HL-60/S4 treated with retinoic acid at 250 ng/mL for 4 days and 3 days (cell line): ENCODE measurements at regions not wholly inside any gene's neighbourhood (a gene's known extent, or its start where the extent isn't known, plus 50 kb on each side); places are given as distances from the start of the nearest gene placed in this dataset.
"Not testable (repeated sequence)": the region's sequence is repeated elsewhere in the genome, so short reads cannot be mapped to it uniquely, and the experiment has no call there.

Experiments used
- in situ Hi-C: fragments of 300-500 bp; cut with MboI; formaldehyde crosslinking; loops from 2 replicates; pipeline ENCODE4 v1.7.0; 2022; ENCODE audit warnings: low sequenced_read_pairs

DNA sequence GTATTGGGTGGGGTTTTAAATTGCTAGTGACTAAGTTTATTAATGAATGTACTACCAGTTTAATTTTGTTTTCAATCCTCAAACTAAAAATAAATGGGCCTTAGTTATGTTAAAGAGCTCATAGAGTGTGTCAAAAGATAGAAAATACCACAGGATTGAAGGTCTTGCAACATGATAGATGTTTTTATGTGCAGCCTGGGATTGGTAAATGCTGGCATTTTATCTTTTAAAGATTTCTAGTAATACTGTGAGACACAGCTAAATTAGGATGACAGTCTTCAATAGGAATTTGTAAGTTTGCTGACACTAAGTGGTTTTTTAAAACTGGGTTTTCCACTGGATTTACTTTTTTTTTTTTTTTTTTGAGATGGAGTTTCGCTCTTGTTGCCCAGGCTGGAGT is 122.3 kb downstream of the HAUS1 start:
- in situ Hi-C loops, result no loop called here

DNA sequence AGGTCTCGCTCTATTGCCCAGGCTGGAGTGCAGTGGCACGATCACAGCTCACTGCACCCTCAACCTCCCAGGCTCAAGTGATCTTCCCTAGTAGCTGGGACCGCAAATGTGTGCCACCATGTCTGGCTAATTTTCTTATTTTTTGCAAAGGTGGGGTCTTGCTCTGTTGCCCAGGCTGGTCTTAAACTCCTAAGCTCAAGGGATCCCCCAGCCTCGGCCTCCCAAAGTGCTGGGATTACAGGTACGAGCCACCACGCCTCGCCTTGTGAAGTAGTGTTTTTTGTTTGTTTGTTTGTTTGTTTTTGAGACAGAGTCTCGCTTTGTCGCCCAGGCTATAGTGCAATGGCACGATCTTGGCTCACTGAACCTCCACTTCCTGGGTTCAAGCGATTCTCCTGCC is 125.5 kb downstream of the HAUS1 start:
- in situ Hi-C loops, result not testable (repeated sequence)

- in situ Hi-C loops, result no loop called here
Measured at GRCh38 chr18:46236156-46236555, 132.0 kb downstream of the HAUS1 start.

- in situ Hi-C loops, result no loop called here
Measured at GRCh38 chr18:46237891-46238290, 133.7 kb downstream of the HAUS1 start.

DNA sequence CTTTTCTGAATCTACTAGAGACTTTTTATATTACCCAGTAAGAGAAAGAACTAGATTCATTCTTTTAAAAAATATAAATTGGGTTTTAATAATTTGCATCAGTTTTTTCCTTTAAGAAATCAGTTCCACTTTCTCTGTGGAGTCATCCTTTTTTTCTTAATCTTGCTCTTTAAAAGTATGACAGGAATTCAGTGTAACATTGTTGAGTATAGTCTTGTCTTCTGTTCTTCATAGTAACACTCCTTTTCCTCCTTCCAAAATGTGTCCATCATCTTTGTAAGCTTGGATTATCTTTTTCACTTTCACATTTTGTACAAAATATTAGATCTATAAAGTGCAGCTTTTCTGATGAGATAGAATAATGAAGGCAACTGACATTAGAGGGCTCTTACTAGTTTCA is 135.4 kb downstream of the HAUS1 start:
- in situ Hi-C loops, result no loop called here

- in situ Hi-C loops, result no loop called here
Measured at GRCh38 chr18:46239998-46240397, 135.8 kb downstream of the HAUS1 start.

DNA sequence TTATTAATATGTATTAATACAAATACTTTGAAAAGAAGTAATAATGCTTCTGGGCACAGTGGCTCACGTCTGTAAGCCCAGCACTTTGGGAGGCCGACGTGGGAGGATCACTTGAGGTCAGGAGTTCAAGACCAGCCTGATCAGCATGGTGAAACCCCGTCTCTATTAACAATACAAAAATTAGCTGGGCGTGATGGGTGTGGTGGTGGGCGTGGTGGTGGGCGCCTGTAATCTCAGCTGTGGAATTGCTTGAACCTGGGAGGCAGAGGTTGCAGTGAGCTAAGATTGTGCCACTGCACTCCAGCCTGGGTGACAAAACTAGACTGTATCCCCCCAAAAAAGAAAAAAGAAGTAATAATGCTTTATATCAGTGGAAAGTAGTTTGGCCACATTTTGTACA is 137.2 kb downstream of the HAUS1 start:
- in situ Hi-C loops, result not testable (repeated sequence)

DNA sequence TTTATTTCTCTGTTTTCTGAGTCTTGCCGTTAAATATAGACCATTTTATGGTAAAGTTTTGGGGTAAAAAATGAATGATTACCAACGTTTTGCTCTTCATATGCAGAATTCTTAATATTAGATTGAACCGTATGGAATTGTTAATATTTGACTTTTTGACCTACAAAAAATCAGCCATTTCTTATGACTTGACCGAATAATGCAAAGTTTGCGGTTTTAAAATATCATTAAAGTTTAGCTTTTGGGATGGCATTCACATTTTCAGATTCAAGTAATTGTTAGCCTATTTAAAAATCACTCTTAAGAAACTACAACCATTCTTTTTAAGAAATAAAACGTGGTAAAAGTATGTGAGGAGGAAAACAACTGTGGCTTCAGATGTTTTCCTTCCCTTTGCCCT is 138.0 kb downstream of the HAUS1 start:
- in situ Hi-C loops, result no loop called here

DNA sequence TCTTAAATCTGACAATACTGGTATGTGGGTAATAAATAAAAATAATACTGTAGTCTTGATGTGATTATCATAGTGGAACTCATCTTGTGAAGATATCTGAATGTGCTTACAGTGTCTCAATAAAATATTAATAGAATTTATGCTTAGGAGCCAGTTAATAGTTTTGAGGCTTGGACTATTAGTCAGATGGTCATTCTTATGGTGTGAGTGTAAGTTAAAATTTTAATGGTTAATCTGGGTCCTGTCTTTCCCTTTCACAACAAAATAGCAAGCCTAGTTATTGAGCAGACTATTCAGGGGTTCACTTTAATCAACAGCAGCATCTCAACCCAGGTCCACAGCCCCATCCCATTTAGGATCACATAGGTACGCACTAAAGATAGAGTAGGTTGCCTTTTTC is 138.9 kb downstream of the HAUS1 start:
- in situ Hi-C loops, result no loop called here

DNA sequence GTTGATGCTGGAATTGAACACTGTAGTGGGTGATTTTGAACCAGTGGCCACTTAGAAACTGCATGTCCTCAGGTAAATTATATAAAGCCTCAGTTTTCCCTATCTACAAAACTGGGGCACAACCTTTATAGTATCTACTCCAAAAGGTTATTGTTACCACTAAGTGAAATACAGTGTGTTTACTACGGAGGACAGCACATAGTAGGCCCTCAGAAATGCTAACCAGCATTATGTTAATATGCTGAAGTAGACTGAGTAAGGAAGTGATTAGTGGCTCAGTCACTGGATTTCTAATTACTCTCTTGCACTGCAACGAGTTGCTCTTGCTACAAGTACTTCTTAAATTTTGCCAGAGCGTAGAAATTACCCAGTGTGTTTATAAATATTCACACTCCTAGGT is 139.5 kb downstream of the HAUS1 start:
- in situ Hi-C loops, result no loop called here

GRCh38 chr18:46246101-46246500 is 141.9 kb downstream of the HAUS1 start:
- in situ Hi-C loops, result no loop called here

GRCh38 chr18:46247942-46248341 is 143.8 kb downstream of the HAUS1 start:
- in situ Hi-C loops, result no loop called here

GRCh38 chr18:46250084-46250811 is 146.1 kb downstream of the HAUS1 start:
- in situ Hi-C loops, result no loop called here

DNA sequence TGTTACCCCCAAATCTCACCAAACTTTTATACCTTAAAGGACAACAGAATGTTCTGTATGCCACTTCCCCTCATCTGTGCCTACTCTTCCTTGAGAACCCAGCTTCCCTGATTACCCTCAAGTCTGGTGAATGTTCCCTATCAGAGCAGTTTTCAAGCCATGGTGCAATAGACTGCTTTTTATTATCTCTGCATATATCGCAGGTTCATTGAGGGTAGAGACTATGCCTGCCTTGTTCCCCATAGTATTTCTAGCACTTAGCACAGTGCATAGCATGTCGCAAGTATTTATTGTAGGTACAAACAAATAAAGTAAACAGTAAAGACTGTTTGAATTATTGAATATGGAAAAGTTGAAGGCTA is 146.6 kb downstream of the HAUS1 start:
- in situ Hi-C loops, result no loop called here

GRCh38 chr18:46252759-46253158 is 148.6 kb downstream of the HAUS1 start:
- in situ Hi-C loops, result no loop called here

- in situ Hi-C loops, result no loop called here
Measured at GRCh38 chr18:46253498-46253897, 149.3 kb downstream of the HAUS1 start.

DNA sequence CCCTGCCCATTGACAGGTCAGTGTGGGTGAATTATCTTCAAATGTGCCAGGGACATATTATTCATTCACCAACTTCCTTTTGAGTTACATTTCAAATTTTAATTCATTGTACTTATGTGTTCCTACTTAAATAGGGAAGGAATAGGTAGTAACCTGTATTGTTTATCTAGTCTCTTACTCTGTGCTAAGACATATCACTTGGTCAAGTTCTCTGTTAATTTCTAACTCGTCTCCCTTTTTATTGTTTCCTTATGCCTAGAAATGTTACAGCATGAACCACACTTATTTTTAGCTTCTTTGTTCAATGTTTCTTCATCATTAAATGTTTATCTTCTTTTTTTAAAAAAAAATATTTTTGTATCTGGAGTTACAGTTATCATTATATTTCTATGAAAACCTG is 151.9 kb downstream of the HAUS1 start:
- in situ Hi-C loops, result no loop called here

GRCh38 chr18:46257366-46257765 is 153.2 kb downstream of the HAUS1 start:
- in situ Hi-C loops, result no loop called here

- in situ Hi-C loops, result no loop called here
Measured at GRCh38 chr18:46260016-46260878, 156.1 kb downstream of the HAUS1 start.

DNA sequence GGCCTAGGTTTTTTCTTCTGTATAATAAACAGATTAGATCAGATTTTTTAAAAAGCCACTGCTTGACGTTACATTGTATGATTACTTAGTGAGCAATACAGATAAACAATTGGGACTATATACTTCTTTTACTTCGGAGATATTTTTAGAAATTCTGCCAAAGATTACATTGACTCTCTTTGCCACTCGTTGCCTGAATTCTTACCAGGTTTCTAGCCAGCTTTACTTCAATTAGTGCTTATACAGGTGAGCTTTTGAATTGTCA is 156.6 kb downstream of the HAUS1 start:
- in situ Hi-C loops, result no loop called here

DNA sequence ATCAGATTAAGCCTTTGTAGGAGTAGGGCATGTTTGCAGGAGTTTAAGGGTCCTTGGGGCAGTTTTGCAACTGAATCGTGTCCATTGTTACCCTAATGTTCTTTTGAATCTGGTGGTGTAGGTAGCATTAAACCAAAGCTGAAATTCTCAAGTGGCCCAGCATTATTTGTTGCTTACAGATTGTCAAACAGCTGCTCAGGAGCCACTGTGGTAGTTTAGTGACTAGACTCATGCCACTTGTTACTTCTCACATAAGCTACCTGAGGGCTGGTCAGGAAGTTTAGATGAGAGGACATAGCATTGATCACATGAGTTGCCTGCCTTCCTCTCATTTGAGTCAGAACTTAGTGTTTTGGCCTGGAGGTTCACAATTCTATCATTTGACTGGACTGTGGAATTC is 157.6 kb downstream of the HAUS1 start:
- in situ Hi-C loops, result no loop called here

DNA sequence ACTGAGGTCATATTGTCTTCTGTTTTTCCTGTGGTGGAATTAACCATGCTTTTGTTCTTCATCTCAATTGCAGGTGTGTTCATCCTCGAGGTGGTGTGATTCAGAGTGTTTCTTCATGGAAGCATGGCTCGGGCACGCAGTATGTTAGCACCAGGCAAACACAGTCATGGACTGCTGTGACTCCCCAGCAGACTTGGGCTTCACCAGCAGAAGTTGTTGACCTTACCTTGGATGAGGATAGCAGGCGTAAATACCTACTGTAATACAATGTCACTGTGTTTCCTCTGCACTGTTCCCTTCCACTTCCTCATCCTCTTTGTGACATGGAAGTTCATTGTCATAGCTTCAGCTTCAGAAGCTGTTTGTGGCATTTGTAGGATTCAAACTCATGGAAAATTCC is 158.7 kb downstream of the HAUS1 start:
- in situ Hi-C loops, result no loop called here

GRCh38 chr18:46264255-46264654 is 160.1 kb downstream of the HAUS1 start:
- in situ Hi-C loops, result no loop called here
